Fibroblast of skin of left biceps (primary cell): ENCODE measurements at regions not wholly inside any gene's neighbourhood (a gene's known extent, or its start where the extent isn't known, plus 50 kb on each side); places are given as distances from the start of the nearest gene placed in this dataset.

Experiments
- DNase-seq, 2 experiments: peaks; one replicate each; pipeline ENCODE4 v3.0.0-alpha.2; 2013; ENCODE audit warnings: low read depth in 2 of 2

DNA sequence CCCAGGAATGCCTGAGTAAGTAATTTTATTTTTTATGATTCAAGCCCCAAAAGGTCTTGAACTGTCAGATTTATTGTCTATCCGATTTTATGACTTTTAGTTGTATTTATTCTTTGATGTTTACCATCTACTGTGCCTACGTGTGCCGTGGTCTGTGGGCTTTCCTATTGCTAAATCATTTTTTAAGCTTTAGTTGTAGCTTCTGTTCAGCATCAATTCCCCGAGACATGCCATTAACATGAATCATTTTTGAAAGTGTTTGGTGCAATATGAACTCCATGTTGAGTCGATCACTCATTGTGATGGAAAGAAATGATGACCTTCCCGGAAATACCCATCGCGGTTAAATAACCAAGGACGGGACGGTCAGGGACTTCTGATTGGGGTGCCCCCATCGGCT lies 268.7 kb upstream of the THRB start:
- DNase-seq, result peak; percentile 13

DNA sequence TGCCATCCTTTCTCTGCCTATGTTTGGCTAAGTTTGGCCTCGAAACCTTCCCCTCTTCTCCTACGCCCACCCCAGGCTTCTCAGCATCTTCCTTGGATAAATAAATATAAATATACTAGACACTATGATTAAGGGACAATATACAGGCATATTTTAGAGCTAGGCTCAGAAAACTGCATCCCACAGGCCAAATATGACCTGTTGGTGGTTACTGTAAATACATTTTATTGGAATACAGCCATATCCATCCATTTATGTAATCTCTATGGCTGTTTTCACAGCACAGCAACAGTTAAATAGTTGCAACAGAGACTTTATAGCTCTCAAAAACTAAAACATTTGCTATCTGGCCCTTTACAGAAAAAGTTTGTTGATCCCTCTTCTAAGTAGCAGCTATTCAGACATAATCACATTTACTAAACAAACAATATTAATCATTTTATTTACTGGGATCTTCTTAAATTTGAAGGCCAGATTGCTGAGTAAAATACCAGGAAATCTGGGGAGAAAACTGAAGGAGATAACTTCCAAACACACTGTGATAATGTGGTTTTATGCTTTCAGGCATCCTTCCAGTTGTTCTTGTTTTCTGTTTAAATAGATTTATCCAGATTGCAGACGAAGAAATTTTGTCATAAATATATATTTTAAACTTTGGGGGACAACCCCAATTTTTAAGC lies 269.7 kb upstream of the THRB start:
- no peak for DNase-seq

DNA sequence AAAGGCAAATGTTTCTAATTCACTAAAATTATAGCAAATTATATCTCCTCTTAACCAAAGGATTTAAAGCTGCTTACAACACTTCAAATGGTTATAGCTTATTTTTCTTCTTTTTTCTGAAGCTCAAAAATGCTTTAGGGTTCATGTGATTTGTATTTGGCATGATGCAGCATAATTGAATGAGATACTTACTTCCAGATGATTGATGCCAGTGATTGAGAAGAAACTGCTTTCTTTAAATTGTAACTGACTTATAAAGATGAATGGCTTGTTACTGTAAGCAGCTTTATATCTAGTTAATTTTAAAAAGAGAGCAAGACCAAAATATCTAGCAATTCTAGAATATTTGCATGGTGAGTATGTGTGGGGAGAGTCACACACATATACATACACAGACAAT lies 270.7 kb upstream of the THRB start:
- DNase-seq, result no peak

DNA sequence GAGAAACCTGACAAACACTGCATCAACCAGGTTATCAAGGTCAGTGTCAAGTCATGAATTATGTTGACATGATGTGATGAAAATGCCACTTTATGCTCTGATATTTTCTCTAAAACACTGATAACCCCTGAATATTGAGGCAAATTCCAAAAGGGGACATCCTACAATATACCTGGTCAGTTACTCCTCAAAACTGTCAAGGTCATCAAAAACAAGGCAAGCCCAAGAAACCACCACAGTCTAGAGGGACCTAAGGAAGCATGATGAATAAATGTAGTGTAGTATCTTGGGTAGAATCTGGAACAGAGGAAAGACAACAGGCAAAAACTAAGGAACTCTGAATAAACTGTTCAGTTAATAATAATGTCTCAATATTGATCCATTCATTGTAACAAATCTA lies 275.3 kb upstream of the THRB start:
- DNase-seq, result no peak

DNA sequence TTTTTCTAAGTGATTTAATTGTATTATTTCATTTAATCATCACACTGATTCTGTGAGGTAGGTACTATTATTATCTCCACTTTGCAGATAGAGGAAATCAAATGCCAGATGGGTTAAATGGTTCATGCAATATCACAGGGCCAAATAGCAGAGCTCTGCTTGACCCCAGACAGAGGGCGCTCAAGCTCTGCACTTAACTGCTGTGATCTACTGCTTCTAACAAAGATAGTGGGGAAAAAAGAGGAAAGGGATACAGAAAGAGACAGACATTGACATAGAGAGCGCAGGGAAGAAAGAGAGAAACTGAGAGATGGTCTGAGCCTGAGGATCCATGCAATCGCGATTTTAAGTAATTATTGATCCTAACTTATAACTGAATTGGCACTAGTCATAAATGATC lies 279.1 kb upstream of the THRB start:
- peak; percentile 28 to 47 for DNase-seq

DNA sequence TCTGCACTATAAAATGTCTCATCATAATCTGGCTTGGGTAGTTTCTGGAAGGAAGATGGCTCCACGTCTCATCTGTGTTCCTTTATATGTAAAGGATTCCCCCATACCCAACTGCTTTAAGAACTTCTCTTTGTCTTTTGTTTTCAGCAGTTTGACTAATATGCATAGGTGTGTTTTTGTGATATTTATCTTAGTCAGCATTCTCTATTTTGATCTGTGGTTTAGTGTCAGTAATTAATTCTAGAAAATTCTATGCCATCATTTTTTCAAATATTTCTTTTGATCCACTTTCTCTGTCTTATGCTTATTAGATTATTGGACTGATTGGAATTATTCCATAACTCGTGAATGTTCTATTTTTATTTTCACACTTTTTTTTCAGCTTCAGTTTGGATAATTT lies 286.3 kb upstream of the THRB start:
- no peak for DNase-seq

DNA sequence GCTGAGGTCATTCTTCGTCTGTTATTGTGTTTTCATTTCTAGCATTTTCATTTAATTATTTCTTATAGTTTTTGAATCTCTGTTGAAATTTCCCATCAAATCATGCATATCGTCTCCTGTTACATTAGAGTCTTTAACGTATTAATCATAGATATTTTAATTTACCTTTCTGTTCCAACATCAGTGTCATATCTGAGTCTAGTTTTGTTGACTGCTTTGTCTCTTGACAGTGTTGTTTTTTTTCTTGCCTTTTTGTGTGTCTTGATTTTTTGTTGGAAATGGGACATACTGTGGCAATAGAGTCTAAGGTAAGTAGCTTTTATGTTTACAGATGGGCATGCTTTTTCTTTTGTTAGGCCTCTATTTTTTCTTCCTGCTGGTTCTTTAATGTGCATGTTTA lies 286.8 kb upstream of the THRB start:
- no peak for DNase-seq

DNA sequence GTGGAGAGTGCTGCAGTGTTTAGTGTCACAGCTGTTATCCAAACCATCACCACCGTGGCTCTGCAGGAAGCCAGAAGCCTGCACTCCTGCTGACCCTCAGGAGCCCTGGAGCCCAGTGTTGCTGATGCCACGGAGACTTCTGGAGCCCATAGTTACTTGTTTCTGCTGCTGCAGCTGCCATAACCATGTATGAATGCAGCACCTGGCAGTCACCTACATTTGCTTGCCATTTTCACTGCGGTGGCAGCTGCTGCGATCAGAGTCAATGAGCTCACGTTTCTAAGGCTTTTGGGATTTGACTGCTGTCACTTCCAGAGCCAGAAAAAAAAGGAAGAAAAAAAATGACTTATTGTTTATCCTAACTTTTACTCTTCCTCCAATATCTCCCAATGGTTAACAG lies 299.2 kb upstream of the THRB start:
- DNase-seq, result no peak

DNA sequence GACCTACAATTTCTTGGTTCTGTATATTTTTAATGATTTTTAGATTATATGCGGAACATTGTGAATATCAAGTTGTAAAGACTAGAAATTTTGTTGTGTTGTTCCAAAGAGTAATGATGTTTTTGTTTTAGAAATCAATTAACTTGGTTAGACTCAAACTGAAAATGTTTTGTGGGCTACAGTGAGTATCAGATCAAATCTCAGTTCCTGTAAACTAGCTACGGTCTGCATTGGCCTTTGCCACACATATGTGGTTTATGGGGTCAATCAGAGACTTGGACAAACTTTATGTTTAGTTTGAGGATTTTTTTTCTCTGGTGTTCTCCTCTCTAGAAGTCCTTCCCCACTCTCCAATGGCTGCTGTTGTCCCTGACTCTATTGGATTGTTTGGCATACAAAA lies 308.0 kb upstream of the THRB start:
- DNase-seq, result no peak

DNA sequence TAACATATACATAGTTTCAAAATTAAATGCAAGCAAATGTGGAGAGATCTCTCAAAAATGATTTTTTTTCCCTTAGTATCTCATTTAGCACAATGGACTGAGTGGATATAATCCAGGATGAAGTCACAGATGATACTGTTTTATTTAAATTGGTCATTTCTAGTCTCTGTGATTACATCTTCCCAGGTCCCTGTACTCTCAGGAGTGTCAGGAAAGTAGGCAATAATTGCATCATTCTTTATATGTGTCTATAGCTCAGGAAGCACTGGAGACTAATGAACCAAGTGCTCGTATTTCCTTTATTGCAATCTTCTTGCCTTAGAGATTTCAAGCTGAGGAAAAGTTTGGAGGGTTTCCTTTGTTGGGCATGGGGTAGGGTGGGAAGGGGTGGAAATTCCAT lies 309.4 kb upstream of the THRB start:
- no peak for DNase-seq

DNA sequence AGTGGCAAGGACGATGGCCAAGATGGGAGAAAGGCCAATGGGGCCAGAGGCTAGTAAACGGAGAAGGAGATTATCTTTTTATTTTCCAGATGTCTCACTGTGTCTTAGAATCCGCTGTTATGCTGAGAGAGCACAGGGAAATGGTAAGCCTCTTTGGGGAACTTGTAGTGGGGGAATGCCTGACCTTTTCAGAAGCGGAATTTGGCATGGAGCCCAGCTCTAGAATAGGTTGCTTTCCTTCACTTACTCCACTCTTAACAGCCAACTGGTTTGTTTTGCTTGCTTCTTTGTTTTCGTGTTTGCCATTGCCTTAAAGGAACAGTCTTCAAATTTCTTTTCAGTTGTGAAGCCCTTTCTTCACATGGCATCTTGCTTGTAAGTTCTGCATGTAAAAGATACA lies 316.2 kb upstream of the THRB start:
- DNase-seq, result no peak

DNA sequence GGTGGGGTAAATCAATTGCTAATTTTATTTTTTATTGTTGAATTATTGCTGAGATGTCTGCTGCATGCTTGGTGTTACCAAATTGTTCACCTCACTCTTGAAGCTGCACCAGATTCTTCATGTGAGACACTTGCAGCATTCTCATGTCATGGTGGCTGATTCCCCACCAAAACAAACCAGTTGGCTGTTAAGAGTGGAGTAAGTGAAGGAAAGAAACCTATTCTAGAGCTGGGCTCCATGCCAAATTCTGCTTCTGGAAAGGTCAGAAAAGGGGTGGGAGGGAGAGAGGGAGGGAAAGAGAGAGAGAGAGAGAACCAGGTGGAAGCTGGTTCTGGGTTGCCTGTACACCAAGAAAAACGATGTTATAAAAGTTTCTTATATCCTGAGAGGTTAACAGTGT lies 317.5 kb upstream of the THRB start:
- DNase-seq, result no peak

DNA sequence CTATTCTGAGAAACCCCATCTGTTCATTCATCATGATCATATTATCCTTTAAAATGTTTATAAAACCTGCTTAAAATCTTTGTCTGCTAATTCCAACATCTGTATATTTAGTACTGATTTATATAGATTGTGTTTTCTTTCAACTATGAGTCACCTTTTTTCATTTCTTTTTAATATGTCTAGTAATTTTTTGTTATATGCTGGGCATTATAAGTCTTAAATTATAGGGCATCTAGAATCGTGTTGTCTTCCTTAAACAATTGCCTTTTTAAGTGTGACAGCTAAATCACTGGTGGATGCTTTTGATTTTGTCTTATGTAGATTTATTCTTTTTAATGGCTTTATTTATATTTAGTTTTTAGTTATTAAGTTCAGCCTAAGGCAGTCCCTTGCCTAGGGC lies 323.4 kb upstream of the THRB start:
- DNase-seq, result no peak

DNA sequence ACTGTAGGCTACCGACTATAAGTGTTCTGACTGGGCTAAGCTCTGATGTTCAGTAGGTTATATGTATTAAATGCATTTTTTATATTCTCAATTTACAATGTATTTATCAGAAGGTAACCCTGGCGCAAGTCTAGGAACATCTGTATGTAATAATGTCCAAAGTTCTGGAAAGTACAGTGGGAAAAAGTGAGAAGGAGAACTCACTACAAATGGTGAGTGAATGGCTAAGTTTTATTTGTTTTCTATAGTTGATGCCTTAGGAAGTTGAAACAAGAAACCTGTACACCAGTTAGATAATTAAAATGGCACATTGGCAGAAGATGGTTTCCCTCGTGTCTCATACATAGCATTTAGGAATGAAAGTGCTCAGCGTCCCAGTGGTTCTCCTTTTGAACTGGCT lies 333.4 kb upstream of the THRB start:
- DNase-seq, result no peak

DNA sequence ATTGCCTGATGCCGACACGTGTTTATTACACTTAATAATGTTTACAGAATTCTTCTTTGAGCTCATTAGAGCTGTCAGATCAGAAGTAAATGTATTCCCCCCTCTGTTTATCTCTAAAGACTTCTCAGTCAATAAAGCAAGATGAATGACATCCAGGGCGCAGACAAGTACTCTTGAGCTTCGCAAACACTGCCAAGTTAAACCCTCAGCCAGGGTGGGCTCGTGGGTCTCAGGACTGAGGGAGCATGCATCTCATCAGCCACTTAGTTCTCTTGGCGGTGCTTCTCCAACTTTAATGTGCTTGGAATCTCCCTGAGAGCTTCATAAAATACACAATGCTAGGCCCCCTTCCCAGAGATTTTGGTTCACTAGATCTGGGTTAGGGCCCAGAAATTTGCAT lies 333.9 kb upstream of the THRB start:
- DNase-seq, result no peak

DNA sequence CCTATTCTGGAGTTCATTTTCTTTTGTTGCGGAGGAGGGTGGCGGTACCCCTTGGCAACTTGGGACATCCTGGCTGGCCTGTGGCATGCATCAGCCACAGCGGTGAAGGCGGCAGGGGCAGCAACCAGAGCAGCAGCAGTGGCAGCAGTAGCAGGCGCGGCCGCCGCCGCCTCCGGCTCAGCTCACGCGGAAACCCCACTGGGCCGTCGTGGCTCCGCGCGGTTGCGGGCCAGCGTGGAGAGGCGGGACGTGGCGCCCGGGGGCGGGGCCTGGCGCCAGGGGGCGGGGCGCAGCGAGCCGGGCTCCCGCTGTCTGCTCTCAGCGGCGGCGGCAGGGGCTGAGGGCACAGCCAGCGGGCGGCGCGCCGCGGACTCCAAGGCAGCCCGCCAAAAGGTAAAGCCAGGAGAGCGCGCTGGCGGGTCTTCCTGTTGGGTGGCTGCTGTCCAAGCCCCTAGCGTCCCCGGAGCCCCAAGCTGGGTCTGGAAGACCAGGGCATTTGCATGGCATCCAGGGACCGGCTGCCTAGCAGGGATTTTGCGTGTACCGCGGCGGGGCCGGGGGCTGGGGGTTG lies 334.4 kb upstream of the THRB start:
- DNase-seq, result no peak

DNA sequence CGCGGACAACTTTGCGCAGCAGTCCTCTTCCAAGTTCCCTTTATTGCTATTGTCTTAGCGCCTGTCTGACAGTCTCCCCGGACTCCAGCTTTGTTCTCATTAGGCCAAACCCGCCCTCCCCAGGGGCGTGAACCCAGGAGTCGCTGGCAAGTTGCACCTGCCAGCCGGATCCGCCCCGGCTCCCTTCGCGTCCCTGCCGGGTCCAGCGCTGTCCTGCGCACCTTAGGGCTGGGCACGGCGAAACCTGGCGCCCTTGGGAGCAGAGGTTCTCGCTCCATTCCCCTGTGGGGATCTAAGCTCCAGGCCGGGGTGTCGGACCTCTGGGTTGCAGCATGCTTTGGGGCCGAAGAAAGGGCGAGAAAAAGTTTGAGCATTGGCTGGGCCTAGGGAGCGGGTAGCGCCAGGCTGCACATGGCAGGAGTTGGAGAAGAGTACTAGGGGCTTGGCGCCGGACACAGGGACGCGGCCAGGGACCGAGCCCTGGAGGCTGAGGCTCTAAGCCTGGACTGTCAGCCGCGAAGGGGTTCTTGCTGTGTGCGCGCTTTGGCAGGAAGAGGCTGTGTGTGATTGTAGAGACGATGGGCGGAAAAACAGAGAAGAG lies 335.1 kb upstream of the THRB start:
- no peak for DNase-seq

DNA sequence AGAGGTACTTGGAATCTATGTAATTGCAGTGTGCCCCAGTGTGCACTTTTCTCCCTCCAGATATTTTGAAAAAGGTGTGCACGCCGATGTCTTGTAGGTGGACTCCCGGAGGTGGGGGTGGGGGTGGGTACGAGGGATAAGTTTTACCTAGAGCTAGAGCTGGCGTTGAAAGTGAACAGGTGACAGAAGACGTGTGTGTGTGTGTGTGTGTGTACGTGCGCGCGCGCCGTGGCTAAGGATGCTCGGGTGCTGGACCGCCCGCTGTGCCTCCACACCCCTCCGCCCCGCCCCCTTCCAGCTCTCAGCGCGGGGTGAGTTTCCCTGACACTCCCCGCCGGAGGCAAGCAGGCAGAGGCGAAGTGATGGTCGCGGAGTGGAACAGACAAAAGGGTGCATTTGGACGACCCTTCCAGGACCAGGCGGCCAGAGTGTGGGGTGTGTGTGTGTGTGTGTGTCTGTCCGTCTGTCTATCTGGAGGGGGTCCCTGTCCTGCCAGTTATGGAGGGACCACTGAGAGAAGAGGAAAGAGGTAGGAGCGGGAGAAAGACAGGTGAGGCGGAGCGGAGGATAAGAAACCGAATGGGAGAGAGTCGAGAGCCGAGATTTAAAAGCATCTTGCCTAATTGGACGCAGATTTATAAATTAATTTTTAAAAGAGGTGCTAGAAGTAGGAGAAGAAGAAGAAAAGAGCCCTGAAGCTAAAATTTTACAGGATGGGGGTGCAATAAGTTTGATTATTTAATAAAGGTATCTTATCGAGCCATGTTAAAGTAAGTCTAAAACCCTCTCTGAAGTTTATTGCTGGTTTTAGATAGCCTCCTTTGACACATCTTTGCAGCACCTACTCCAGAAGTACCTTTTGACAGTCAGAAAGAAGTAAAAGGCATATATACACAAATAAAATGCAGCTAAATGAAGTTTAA lies 335.8 kb upstream of the THRB start:
- no peak for DNase-seq

DNA sequence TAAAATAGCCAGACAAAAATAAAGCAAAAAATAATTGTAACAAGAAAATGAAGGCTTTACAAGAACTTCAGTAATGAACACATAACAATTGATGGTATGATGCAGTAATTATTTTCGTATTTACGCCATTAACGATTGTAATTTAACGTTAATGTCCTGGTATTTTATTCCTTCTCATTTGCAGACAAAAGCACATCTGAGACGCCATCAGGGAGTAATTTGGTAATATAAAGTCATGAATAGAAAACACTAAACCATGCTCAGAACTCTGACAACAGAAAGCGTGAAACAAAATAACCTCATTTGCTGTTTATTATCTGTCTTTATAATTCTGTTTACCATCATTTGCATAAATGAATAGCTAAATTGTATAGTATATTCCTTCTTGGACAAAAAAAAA lies 336.6 kb upstream of the THRB start:
- no peak for DNase-seq

DNA sequence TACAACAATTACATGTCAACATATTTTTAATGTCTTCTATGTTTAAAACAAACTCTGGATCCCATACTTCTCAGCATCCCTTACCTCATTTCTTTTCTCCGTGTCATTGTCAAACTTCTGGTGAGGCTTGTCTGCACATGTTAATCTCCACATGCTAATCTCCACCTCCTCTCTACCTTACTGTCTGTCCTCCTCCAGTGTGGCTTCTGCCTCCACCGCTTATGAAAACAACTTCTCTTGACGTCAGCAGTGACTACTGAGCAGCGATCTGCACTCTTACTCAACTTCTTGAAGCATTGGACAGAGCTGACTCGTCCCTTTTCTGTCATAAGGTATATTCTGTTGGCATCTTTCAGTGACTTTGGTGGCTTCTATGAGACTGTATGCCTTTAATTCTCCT lies 338.2 kb upstream of the THRB start:
- DNase-seq, result no peak

DNA sequence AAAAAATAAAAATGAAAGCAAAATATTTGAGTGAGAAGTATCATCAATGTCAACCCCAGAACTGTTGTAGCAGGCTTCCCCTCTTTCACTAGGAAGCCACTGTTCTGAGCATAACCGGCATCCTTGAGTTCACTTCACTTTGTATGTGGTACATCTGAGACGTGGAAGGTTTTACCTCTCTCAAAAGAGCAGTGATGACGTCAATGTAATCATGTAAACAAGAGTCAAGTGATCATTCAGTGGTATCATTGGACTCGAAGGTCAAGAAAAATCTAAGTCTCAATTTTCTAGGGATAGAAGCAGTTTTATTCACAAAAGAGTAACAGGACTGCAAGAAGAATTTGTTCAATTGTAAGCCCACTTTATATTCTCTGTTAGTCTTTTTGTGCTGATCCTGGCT lies 339.8 kb upstream of the THRB start:
- no peak for DNase-seq

DNA sequence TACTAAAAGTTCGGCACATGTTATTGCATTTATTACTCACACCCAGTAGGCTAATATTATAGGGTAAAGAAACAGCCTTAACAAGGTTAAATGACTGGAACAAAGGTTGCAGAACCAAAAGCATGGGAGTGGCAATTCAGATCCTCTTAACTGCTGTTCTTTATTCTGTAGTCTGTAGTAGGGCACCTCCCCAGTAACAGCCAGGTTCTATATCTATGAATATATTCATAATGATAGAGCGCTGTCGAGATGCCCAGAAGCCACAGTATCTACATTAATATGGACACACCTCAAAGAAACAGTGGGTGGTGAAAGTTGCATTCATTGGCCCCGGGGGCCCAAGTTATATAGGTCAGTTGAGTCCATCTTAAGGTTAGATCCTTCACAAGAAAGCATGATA lies 340.9 kb upstream of the THRB start:
- no peak for DNase-seq

DNA sequence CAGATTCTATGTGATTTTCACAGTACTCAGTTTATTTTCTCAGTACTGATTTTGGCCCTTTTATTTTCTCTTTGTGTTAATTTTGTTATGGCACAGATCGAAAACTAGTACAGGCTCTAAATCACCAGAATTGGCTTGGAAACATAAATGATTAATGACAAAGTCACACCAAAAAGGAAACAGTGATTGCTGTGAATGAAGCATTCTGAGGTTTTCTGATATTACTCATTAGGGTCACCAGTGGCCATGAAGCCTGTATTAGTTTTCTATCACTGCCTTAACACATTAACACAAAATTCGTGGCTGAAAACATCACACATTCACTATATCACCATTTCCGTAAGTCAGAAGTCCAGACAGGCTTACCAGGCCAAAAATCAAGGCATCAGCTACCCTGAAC lies 343.0 kb upstream of the THRB start:
- no peak for DNase-seq
